A549 (cell line): ENCODE measurements at regions not wholly inside any gene's neighbourhood (a gene's known extent, or its start where the extent isn't known, plus 50 kb on each side); places are given as distances from the start of the nearest gene placed in this dataset.

ENCODE experiments used
- CEBPB ChIP-seq, 2 experiments: fragments of >200 bp in 1 of 2; sonication (Bioruptor Twin) in 1 of 2; formaldehyde crosslinking in 1 of 2; IDR thresholded peaks; 2 replicates each; pipeline ENCODE4 v1.6.1; 2012 to 2016
- HMGXB4 ChIP-seq: fragments of 250-450 bp; sonication (Bioruptor Pico); IDR thresholded peaks from 2 replicates; pipeline ENCODE4 v1.5.0; 2021; ENCODE audit warnings: mild to moderate bottlenecking, moderate library complexity, borderline replicate concordance
- HOXA7 ChIP-seq: fragments of 250-450 bp; sonication (Bioruptor Pico); IDR thresholded peaks from 2 replicates; pipeline ENCODE4 v1.5.0; 2020; ENCODE audit warnings: mild to moderate bottlenecking, moderate library complexity
- KDM5A ChIP-seq: fragments of 200-600 bp; sonication (generic); IDR thresholded peaks from 2 replicates; pipeline ENCODE4 v1.6.1; 2016; ENCODE audit warnings: antibody characterized with exemption, mild to moderate bottlenecking
- MAX ChIP-seq: IDR thresholded peaks from 2 replicates; pipeline ENCODE4 v1.6.1; 2012
- MYC ChIP-seq: IDR thresholded peaks from 2 replicates; pipeline ENCODE4 v1.6.1; 2012; ENCODE audit warnings: mild to moderate bottlenecking, inconsistent platforms, low read length, improper control_type of control experiment, borderline replicate concordance
- POLR2A ChIP-seq: IDR thresholded peaks from 2 replicates; pipeline ENCODE4 v1.6.1; 2012; ENCODE audit warnings: mild to moderate bottlenecking, low read length
- TP53 ChIP-seq: fragments of 250-450 bp; sonication (Bioruptor Pico); IDR thresholded peaks from 2 replicates; pipeline ENCODE4 v1.5.0; 2021; ENCODE audit warnings: mild to moderate bottlenecking, moderate library complexity
- ZSCAN20 ChIP-seq: fragments of 250-450 bp; sonication (Bioruptor Pico); IDR thresholded peaks from 2 replicates; pipeline ENCODE4 v1.8.0; 2022; ENCODE audit warnings: mild to moderate bottlenecking, moderate library complexity
- TF ChIP-seq, protein P1 (sequence below): fragments of >200 bp; sonication (Bioruptor Twin); formaldehyde crosslinking; IDR thresholded peaks from 3 replicates; pipeline ENCODE4 v1.5.1; 2016
- TF ChIP-seq, protein P2 (sequence below): IDR thresholded peaks from 2 replicates; pipeline ENCODE4 v1.6.1; 2012

DNA sequence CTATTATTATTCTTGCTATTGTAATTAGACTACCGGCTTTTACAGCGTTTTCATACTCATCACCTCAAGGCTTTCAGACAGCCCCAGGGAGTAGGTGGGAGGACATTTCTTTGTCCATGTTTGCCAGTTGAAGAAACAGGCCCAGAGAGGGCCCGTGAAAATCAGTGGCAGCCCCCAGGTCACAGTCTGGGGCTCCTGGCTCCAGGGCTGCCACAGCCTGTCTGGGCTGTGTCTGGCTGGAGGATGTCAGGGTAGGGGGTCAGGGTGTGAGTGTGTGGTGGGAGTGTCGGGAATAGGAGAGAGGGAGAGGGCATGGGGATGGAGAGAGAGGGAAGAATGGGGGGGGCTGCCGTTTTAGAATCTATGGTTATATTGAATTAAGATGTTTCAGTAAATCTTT lies 118.2 kb upstream of the TLE3 start:
- TF ChIP-seq ZSCAN20 (CRISPR knock-in tag) (no peak), MAX (no peak), POLR2A (no peak), CEBPB (IDR thresholded peaks at IDR 0.05) (no peak), HMGXB4 (CRISPR knock-in tag) (no peak), KDM5A (no peak), TP53 (CRISPR knock-in tag) (no peak), HOXA7 (no peak), MYC (no peak)
- TF ChIP-seq, protein P1, sequence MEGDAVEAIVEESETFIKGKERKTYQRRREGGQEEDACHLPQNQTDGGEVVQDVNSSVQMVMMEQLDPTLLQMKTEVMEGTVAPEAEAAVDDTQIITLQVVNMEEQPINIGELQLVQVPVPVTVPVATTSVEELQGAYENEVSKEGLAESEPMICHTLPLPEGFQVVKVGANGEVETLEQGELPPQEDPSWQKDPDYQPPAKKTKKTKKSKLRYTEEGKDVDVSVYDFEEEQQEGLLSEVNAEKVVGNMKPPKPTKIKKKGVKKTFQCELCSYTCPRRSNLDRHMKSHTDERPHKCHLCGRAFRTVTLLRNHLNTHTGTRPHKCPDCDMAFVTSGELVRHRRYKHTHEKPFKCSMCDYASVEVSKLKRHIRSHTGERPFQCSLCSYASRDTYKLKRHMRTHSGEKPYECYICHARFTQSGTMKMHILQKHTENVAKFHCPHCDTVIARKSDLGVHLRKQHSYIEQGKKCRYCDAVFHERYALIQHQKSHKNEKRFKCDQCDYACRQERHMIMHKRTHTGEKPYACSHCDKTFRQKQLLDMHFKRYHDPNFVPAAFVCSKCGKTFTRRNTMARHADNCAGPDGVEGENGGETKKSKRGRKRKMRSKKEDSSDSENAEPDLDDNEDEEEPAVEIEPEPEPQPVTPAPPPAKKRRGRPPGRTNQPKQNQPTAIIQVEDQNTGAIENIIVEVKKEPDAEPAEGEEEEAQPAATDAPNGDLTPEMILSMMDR = no peak
- TF ChIP-seq, protein P2, sequence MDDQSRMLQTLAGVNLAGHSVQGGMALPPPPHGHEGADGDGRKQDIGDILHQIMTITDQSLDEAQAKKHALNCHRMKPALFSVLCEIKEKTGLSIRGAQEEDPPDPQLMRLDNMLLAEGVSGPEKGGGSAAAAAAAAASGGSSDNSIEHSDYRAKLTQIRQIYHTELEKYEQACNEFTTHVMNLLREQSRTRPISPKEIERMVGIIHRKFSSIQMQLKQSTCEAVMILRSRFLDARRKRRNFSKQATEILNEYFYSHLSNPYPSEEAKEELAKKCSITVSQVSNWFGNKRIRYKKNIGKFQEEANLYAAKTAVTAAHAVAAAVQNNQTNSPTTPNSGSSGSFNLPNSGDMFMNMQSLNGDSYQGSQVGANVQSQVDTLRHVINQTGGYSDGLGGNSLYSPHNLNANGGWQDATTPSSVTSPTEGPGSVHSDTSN = no peak
